Adipocyte (in vitro differentiated cells): ENCODE measurements at regions not wholly inside any gene's neighbourhood (a gene's known extent, or its start where the extent isn't known, plus 50 kb on each side); places are given as distances from the start of the nearest gene placed in this dataset.
A peak's percentile ranks its signal among the peaks of the same experiment; 100 is the strongest.

Source experiments
- DNase-seq: peaks from one replicate; pipeline ENCODE4 v3.0.0-alpha.2; 2015; ENCODE audit warnings: low read depth
- H3K27me3 ChIP-seq: replicated peaks from 2 replicates; pipeline ENCODE4 v1.7.0; 2013; ENCODE audit warnings: mild to moderate bottlenecking, low read length, moderate library complexity; ENCODE audit not compliant: control insufficient read depth, insufficient read depth
- H3K36me3 ChIP-seq: 2 replicates; pipeline ENCODE4 v1.7.0; 2013; ENCODE audit warnings: low read length, mild to moderate bottlenecking, moderate library complexity; ENCODE audit not compliant: control insufficient read depth, insufficient read depth, severe bottlenecking
- H3K4me1 ChIP-seq: 2 replicates; pipeline ENCODE4 v1.7.0; 2013; ENCODE audit warnings: mild to moderate bottlenecking, low read length, moderate library complexity; ENCODE audit not compliant: control insufficient read depth, insufficient read depth
- H3K4me3 ChIP-seq: 2 replicates; pipeline ENCODE4 v1.7.0; 2013; ENCODE audit warnings: mild to moderate bottlenecking, low read length, moderate library complexity
- H3K9ac ChIP-seq: 2 replicates; pipeline ENCODE4 v1.7.0; 2013; ENCODE audit warnings: mild to moderate bottlenecking, low read length, moderate library complexity
- H3K9me3 ChIP-seq: 2 replicates; pipeline ENCODE4 v1.7.0; 2013; ENCODE audit warnings: mild to moderate bottlenecking, low read length, moderate library complexity; ENCODE audit not compliant: control insufficient read depth

GRCh38 chr5:153900703-153901395, 137.9 kb downstream of the FAM114A2 start:
- Histone ChIP-seq H3K9ac (peak overlapping the region; percentile 80), H3K4me3 (no peak overlapping the region), H3K9me3 (no peaks in the 10 kb centered on the region), H3K36me3 (no peaks in the 10 kb centered on the region), H3K4me1 (peaks cover 51% of the 10 kb centered on the region), H3K27me3 (no peaks in the 10 kb centered on the region)
- peak; percentile 90 for DNase-seq

- DNase-seq = no peak
- H3K9me3 ChIP-seq = no peaks in the 10 kb centered on the region
- no peaks in the 10 kb centered on the region for H3K36me3 ChIP-seq
- peaks cover 51% of the 10 kb centered on the region for H3K4me1 ChIP-seq
- H3K4me3 ChIP-seq = no peak overlapping the region
- no peaks in the 10 kb centered on the region for H3K27me3 ChIP-seq
- peak overlapping the region; percentile 80 for H3K9ac ChIP-seq
These were observed 139.0 kb downstream of the FAM114A2 start for GRCh38 chr5:153899746-153900145.

- Histone ChIP-seq H3K4me3 (no peak overlapping the region), H3K27me3 (no peaks in the 10 kb centered on the region), H3K9me3 (no peaks in the 10 kb centered on the region), H3K36me3 (no peaks in the 10 kb centered on the region), H3K9ac (peak overlapping the region; percentile 12), H3K4me1 (peaks cover 27% of the 10 kb centered on the region)
- DNase-seq = peak; percentile 57
These were observed 142.0 kb downstream of the FAM114A2 start for GRCh38 chr5:153896701-153897100.

- H3K4me3 ChIP-seq = no peak overlapping the region
- no peaks in the 10 kb centered on the region for H3K9me3 ChIP-seq
- no peaks in the 10 kb centered on the region for H3K27me3 ChIP-seq
- H3K36me3 ChIP-seq = no peaks in the 10 kb centered on the region
- peaks cover 23% of the 10 kb centered on the region for H3K4me1 ChIP-seq
- H3K9ac ChIP-seq = peak overlapping the region; percentile 12
- peak; percentile 5 for DNase-seq
These were observed 142.6 kb downstream of the FAM114A2 start for GRCh38 chr5:153896117-153896516.

- no peaks in the 10 kb centered on the region for H3K36me3 ChIP-seq
- H3K4me1 ChIP-seq = peaks cover 20% of the 10 kb centered on the region
These were observed 143.4 kb downstream of the FAM114A2 start for GRCh38 chr5:153895266-153895665.

GRCh38 chr5:153893817-153894216, 144.9 kb downstream of the FAM114A2 start:
- Histone ChIP-seq H3K9ac (no peak overlapping the region), H3K27me3 (no peaks in the 10 kb centered on the region), H3K4me3 (no peak overlapping the region), H3K9me3 (no peaks in the 10 kb centered on the region), H3K4me1 (peaks cover 12% of the 10 kb centered on the region), H3K36me3 (no peaks in the 10 kb centered on the region)
- no peak for DNase-seq

More at GRCh38 chr5:153895266-153895665, 143.4 kb downstream of the FAM114A2 start:
- Histone ChIP-seq H3K9me3 (no peaks in the 10 kb centered on the region), H3K27me3 (no peaks in the 10 kb centered on the region), H3K9ac (no peak overlapping the region), H3K4me3 (no peak overlapping the region)
- no peak for DNase-seq

- Histone ChIP-seq H3K9ac (no peak overlapping the region), H3K4me1 (peaks cover 5% of the 10 kb centered on the region), H3K9me3 (no peaks in the 10 kb centered on the region), H3K27me3 (no peaks in the 10 kb centered on the region), H3K36me3 (no peaks in the 10 kb centered on the region), H3K4me3 (no peak overlapping the region)
- DNase-seq = no peak
These were observed 147.3 kb downstream of the FAM114A2 start for GRCh38 chr5:153891394-153891793.

GRCh38 chr5:153888781-153889180, 149.9 kb downstream of the FAM114A2 start:
- no peaks in the 10 kb centered on the region for H3K9me3 ChIP-seq
- no peaks in the 10 kb centered on the region for H3K4me1 ChIP-seq
- DNase-seq = no peak
- H3K9ac ChIP-seq = no peak overlapping the region
- no peak overlapping the region for H3K4me3 ChIP-seq
- H3K27me3 ChIP-seq = no peaks in the 10 kb centered on the region
- H3K36me3 ChIP-seq = no peaks in the 10 kb centered on the region

GRCh38 chr5:153885141-153885540, 153.6 kb downstream of the FAM114A2 start:
- Histone ChIP-seq H3K36me3 (no peaks in the 10 kb centered on the region), H3K9ac (no peak overlapping the region), H3K4me3 (no peak overlapping the region), H3K9me3 (no peaks in the 10 kb centered on the region), H3K27me3 (no peaks in the 10 kb centered on the region), H3K4me1 (no peaks in the 10 kb centered on the region)
- no peak for DNase-seq

- H3K9ac ChIP-seq = no peak overlapping the region
- no peaks in the 10 kb centered on the region for H3K9me3 ChIP-seq
- DNase-seq = no peak
- H3K4me1 ChIP-seq = no peaks in the 10 kb centered on the region
- no peaks in the 10 kb centered on the region for H3K27me3 ChIP-seq
- H3K4me3 ChIP-seq = no peak overlapping the region
- no peaks in the 10 kb centered on the region for H3K36me3 ChIP-seq
These were observed 154.1 kb downstream of the FAM114A2 start for GRCh38 chr5:153884612-153884957.

- Histone ChIP-seq H3K9ac (no peak overlapping the region), H3K9me3 (no peaks in the 10 kb centered on the region), H3K27me3 (no peaks in the 10 kb centered on the region), H3K36me3 (no peaks in the 10 kb centered on the region), H3K4me1 (no peaks in the 10 kb centered on the region), H3K4me3 (no peak overlapping the region)
- DNase-seq = no peak
These were observed 154.7 kb downstream of the FAM114A2 start for GRCh38 chr5:153883854-153884611.
